ENCODE measurements at regions not wholly inside any gene's neighbourhood (a gene's known extent, or its start where the extent isn't known, plus 50 kb on each side); places are given as distances from the start of the nearest gene placed in this dataset.
"Not testable (repeated sequence)": the region's sequence is repeated elsewhere in the genome, so short reads cannot be mapped to it uniquely, and the experiment has no call there.

GRCh38 chr16:63880948-63881347 lies 1240.9 kb downstream of the CDH11 start:
- no peak for DNase-seq

DNA sequence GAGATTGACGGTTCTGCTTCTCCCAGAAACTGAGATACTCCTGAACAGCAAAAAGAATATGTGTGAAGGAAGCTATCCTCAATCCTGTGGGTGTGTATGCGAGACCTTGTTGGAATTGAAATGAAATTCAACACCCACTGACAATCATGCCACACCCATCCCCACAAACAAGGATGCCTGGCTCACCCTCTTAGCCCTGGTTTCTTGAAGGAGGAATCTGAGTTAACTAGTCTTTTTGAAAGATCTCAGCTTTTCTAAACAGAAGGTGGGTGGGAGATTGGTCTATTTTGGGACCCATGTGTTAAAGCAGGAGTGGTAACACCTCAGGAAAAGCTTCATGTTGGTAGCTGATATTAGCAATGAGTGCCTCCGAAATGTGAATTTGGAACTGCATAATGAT lies 1244.5 kb downstream of the CDH11 start:
- DNase-seq: no peak

DNA sequence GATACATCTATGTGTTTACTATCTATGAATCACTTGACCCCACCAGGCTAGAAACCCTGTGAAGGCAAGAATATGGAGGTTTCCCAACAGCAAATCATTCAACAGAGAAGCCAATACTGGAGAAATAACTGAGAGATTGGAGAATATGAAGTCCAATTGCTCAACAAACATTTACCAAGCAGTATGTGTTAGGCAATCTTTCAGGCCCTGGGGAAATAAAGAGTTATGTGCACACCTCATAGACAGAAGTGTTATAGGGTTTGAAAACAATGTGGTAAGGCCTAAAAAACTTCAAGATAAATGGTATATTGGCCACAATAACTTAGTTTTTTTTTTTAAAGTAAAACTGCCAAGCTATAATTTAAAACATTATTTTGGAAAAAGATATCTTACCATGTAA lies 1245.8 kb downstream of the CDH11 start:
- no peak for DNase-seq

DNA sequence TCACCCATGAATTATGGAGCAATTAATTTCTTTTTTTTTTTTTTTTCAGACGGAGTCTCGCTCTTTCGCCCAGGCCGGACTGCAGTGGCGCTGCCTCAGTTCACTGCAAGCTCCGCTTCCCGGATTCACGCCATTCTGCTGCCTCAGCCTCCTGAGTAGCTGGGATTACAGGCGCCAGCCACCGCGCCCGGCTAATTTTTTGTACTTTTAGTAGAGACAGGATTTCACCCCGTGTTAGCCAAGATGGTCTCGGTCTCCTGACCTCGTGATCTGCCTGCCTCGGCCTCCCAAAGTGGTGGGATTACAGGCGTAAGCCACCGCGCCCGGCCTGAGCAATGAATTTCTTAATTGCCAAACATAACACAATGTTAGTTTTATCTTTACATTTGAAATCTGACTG lies 1261.2 kb downstream of the CDH11 start:
- DNase-seq: not testable (repeated sequence)

GRCh38 chr16:63856537-63856936 lies 1265.3 kb downstream of the CDH11 start:
- no peak for DNase-seq

- no peak for DNase-seq
Measured at GRCh38 chr16:63850979-63851378, 1270.9 kb downstream of the CDH11 start.

- DNase-seq: no peak
Measured at GRCh38 chr16:63841271-63841670, 1280.6 kb downstream of the CDH11 start.

DNA sequence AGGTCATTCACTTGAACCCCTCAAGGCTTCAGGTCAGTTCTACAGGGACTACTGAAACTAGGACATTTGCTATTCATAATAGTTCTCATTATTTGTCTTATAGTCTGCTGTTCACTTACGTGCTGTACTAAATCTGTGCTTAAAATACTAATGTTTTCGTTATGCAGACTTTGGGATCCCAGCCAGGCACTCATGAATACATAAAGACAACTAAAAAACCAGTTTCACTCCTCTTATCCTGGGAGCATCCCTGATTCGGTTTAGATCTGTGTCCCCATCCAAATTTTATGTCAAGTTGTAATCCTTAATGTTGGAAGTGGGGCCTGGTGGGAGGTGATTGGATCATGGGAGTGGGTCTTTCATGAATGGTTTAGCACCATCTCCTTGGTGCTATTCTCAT lies 1291.8 kb downstream of the CDH11 start:
- DNase-seq: no peak

DNA sequence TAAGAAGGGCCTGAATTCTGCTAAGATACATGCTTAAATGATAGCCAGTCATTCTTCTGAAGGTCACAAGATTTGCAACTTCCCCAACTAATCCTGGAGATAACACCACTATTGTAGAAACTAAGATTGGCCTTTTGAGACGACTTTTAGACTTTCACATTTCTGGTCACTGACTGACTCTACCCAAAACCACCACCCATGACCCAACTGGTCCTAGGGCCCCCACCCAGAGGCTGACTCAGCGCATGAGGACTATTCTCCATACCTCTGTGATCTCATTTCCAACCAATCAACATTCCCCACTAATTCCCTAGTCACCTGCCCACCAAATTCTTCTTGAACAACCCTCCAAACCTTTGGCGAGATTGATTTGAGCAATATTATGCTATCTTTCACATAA lies 1299.0 kb downstream of the CDH11 start:
- no peak for DNase-seq

GRCh38 chr16:63816276-63816675 lies 1305.6 kb downstream of the CDH11 start:
- DNase-seq: no peak

DNA sequence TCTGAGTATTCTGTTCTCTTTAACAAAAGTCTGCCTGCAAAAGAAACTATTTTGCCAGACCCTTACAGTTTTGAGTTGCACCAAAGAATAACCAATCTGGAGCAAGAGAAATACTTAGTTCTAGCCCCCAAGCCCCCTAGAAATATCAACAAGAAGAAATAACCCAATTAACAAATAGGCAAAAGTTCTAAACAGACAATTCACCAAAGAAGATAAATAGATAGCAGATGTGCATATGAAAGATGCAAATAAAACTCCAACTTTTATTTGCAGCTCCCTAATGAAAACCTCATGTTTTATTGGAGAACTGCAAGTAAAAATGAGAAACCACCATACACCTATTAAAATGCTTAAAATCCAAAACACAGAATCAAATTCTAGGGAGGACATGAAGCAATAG lies 1308.0 kb downstream of the CDH11 start:
- DNase-seq: no peak

DNA sequence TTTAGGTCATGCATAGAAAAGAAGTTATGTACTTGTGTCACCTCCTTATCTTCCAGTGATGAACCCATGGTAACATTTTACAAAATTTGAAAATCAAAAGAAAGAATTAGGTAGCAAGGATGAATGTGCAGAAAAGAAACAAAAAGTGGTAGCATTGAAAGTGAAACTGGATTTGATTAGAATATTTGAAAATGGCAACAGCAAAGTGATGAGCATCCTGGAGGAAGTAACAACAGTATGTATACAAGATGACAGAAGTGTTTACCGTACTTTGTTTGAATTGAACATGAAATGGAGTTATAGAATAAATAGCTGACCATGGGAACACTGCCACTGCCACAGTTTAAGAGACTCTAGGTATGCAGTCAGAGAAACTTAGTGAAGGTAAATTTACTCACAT lies 1313.1 kb downstream of the CDH11 start:
- no peak for DNase-seq

DNA sequence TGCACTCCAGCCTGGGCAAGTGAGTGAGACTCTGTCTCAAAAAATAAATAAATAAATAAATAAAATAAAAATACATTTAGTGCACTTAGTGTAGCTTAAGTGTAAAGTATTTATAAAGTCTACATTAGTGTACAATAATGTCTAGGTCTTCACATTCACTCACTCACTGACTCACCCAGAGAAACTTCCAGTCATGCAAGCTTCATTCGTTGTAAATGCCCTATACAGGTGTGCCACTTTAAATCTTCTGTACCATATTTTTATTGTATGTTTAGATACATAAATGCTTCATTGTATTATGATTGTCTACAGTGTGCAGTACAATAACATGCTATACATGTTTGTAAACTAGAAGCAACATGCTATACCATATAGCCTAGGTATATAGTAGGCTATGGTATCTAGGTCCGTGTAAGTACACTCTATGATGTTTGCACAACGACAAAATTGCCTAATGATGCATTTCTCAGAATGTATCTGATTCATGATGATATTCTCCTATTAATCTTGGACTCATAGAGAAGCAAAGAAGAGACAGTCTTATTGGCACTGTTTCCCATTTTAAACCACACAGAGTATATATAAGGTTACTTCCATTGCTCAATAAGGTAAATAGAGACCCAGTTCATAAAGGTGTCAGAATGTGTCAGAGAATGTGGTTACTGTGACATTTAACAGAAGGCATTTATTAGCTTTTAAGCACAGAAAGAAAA lies 1314.9 kb downstream of the CDH11 start:
- no peak for DNase-seq

DNA sequence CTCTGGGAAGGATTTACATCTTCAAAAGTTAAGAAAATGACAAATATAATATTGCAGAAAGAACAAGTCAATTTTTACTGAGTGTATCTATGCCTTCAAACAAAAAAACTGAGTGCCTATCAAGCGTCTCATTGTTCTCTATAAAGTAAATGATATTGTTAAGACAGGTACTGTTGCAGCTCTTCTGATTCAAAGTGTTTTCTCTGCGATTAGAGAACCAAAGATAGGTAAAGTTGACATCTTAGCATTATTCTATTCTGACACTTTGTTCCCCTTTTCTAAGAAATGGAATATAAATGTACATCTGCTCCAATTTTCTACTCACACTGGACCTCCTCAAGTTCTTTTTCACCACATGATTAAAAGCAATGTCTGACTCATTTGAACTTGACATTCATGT lies 1317.7 kb downstream of the CDH11 start:
- no peak for DNase-seq

DNA sequence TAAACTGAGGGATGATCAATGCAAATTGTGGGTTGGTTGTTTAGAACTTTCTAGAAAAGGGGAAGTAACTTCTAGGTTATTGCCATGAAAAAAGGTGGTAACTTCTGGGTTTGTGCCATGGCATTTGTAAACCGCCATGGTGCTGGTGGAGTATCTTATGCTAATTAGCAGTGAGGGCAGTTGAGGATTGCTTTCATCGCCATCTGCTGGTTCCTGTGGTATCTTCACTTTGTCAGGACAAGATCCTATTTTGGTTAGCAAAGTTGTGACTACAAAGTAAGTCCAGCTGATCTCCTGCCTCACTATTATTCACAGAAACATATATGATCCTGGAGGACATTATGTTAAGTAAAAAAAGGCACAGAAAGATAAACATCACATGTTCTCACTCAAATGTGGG lies 1332.3 kb downstream of the CDH11 start:
- DNase-seq: no peak

- DNase-seq: no peak
Measured at GRCh38 chr16:63787014-63787413, 1334.8 kb downstream of the CDH11 start.

GRCh38 chr16:63785170-63785569 lies 1336.7 kb downstream of the CDH11 start:
- no peak for DNase-seq

DNA sequence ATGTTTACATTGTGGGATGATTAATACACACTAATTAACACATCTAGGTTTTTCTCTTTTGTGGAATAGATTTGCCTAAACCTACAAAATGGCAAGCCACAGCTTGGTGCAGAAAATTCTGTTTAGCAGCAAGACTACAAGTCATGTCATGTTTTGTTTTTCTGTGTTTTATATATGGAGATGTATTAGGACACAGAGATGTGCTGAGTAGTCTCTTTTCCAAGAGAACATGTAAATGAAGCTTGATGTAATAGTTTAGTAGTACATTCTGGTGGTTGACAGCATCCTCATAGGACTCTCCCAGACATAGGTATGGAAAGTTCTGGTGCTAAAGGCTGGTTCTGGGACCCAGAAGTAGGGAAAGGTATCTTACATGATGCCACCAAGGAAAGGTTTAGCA lies 1345.4 kb downstream of the CDH11 start:
- no peak for DNase-seq

DNA sequence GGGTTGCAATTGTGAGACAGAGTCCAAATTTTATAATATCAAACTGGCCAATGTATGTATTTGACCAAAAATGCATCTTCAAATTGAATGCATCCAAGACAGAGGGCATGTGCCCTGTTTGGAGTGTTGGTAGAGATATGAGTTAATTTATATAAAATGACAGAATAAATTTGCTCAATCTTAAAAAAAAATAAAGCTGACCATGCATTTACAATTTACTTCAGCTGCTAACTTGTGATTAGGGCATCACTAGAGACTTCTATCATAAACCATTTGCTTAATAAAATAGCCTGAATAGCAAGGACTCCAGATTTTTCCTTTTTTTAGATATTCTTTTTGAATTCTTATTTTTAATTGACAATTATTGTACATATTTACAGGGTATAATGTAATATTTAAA lies 1345.8 kb downstream of the CDH11 start:
- no peak for DNase-seq

DNA sequence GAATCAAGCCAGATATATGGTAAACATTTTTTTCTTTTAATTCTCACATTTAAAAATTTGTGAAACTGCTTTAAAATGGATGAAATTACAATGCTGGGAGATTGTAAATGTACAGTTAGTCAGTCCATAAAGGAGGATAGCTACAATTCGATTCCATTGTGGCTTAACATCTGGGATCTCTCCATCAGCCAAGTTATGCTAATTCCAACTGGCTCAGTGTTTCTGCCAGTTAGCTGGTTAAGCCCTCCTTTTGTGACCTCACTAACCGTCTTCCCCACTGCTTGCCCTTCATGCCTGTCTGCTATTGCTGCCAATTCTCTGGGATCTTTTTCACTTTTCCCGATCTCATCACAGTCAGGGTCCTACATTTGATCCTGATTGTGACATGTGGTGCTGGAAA lies 1347.6 kb downstream of the CDH11 start:
- DNase-seq: no peak

GRCh38 chr16:63769211-63769610 lies 1352.7 kb downstream of the CDH11 start:
- no peak for DNase-seq

- not testable (repeated sequence) for DNase-seq
Measured at GRCh38 chr16:63760246-63760645, 1361.6 kb downstream of the CDH11 start.

GRCh38 chr16:63752347-63752746 lies 1369.5 kb downstream of the CDH11 start:
- no peak for DNase-seq

DNA sequence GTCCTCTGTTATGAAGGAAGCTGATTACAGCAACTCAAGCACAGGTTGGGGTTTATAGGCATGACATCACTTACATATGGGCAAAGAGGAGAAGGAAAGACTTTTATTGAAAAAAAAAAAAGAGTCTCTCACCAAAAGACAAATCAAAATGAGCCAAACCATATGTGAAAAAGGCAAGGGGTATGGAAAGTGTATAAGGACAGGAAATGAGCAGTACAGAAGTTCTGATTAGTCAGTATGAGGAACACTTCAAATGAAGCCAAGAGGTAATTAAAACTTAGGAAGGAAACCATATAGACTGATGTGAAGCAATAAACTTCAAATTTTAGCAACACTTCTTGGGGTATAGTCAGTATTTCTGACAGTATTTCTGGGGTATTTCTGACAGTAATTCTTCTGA lies 1372.6 kb downstream of the CDH11 start:
- no peak for DNase-seq

DNA sequence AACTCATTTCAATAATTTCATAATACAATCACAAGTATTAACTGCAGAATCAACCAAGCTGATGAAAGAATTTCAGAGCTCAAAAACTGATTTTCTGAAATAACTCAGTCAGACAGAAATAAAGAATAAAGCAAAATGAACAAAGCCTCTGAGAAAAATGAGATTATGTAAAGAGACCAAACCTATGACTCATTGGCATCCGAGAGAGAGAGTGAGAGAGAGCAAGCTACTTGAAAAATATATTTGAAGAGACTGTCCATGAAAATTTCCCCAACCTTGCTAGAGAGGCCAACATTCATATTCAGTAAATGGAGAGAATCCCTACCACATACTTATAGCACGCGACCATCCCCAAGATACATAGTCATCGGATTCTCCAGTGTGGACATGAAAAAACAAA lies 1376.4 kb downstream of the CDH11 start:
- no peak for DNase-seq

Data from GF-D8 (cell line).